GM12878 (cell line): ENCODE measurements at regions not wholly inside any gene's neighbourhood (a gene's known extent, or its start where the extent isn't known, plus 50 kb on each side); places are given as distances from the start of the nearest gene placed in this dataset.

Experiments used
- ATAC-seq: fragments of 200-7000 bp; cut with Tn5 transposase; 3 replicates; pipeline ENCODE4 v1.9.1; 2020; ENCODE audit warnings: mild to moderate bottlenecking, moderate library complexity
- BruUV-seq: library from RNA; stranded (reverse); fragments of 400-500 nt; replicated peaks from 2 replicates; lab custom pipeline; 2021; lab: Mats Ljungman, UMichigan
- CTCF ChIA-PET: fragments of 300-600 bp; sonication (Branson Sonifier 250); formaldehyde crosslinking; extraction: SDS; loops from one replicate; lab custom pipeline; 2021; ENCODE audit warnings: inconsistent platforms; lab: Yijun Ruan, JAX
- POLR2A ChIA-PET: fragments of 350-600 bp; formaldehyde crosslinking; extraction: SDS; loops from one replicate; lab custom pipeline; 2021; ENCODE audit warnings: inconsistent platforms; lab: Charles Lee
- RAD21 ChIA-PET: fragments of 300-600 bp; sonication (Branson Sonifier 250); formaldehyde crosslinking; loops from one replicate; lab custom pipeline; 2023; ENCODE audit warnings: antibody characterized with exemption; ENCODE audit not compliant: unreplicated experiment; lab: Charles Lee
- SMC1A ChIA-PET: fragments of 300-600 bp; sonication (Branson Sonifier 250); formaldehyde crosslinking; loops from one replicate; lab custom pipeline; 2023; ENCODE audit not compliant: unreplicated experiment, uncharacterized antibody; lab: Charles Lee
- DNase-seq: peaks from one replicate; pipeline ENCODE4 v3.0.0-alpha.2; 2011; ENCODE audit warnings: low read depth, low spot score
- FAIRE-seq: peaks from 3 replicates; lab custom pipeline; 2011; peaks lifted over from hg19 to GRCh38; lab: Jason Lieb, UNC
- H2AFZ ChIP-seq: 2 replicates; pipeline ENCODE4 v1.6.0; 2011; ENCODE audit warnings: low read depth, low read length, control low read depth; ENCODE audit not compliant: control insufficient read depth
- H3K27ac ChIP-seq: 2 replicates; pipeline ENCODE4 v1.5.1; 2011; ENCODE audit warnings: control low read depth; ENCODE audit not compliant: control insufficient read depth, insufficient read depth
- H3K27me3 ChIP-seq, 2 experiments: replicated peaks in 1 of 2; 2 replicates each; pipeline versions ENCODE4 v1.6.0 to v1.6.1; 2011; ENCODE audit warnings: low read length in 1 of 2; ENCODE audit not compliant: control insufficient read depth in 2 of 2, insufficient read depth in 2 of 2
- H3K36me3 ChIP-seq, 2 experiments: 2 replicates each; pipeline ENCODE4 v1.5.1; 2011; ENCODE audit warnings: low read length in 1 of 2; ENCODE audit not compliant: control insufficient read depth in 2 of 2, insufficient read depth in 2 of 2
- H3K4me1 ChIP-seq: 2 replicates; pipeline ENCODE4 v1.6.1; 2011; ENCODE audit warnings: mild to moderate bottlenecking, low read length, moderate library complexity, mixed read lengths; ENCODE audit not compliant: control insufficient read depth, insufficient read depth
- H3K4me2 ChIP-seq: 2 replicates; pipeline ENCODE4 v1.6.0; 2011; ENCODE audit warnings: control low read depth; ENCODE audit not compliant: control insufficient read depth, insufficient read depth
- H3K4me3 ChIP-seq: fragments of 200-600 bp; sonication (generic); 2 replicates; pipeline ENCODE4 v1.5.1; 2016
- H3K79me2 ChIP-seq: 2 replicates; pipeline ENCODE4 v1.6.0; 2011; ENCODE audit warnings: low read length; ENCODE audit not compliant: control insufficient read depth, insufficient read depth
- H3K9ac ChIP-seq: 2 replicates; pipeline ENCODE4 v1.8.0; 2011; ENCODE audit warnings: low read length, control low read depth, mixed read lengths; ENCODE audit not compliant: control insufficient read depth, insufficient read depth
- H3K9me3 ChIP-seq: replicated peaks from 3 replicates; pipeline ENCODE4 v1.5.1; 2011; ENCODE audit warnings: mild to moderate bottlenecking, low read length; ENCODE audit not compliant: control insufficient read depth, insufficient read depth
- H4K20me1 ChIP-seq: 2 replicates; pipeline ENCODE4 v1.6.0; 2011; ENCODE audit not compliant: control insufficient read depth, insufficient read depth
- ATF2 ChIP-seq: IDR thresholded peaks from 2 replicates; pipeline ENCODE4 v1.6.1; 2012; ENCODE audit warnings: low read length, inconsistent platforms
- BCL11A ChIP-seq: IDR thresholded peaks from 2 replicates; pipeline ENCODE4 v1.6.1; 2011; ENCODE audit warnings: low read depth, low read length
- CEBPB ChIP-seq, 2 experiments: fragments of 150-350 bp in 1 of 2; IDR thresholded peaks; 2 replicates each; pipeline ENCODE4 v1.6.1; 2012 to 2014; ENCODE audit warnings: low read depth in 2 of 2, low read length in 2 of 2, borderline replicate concordance in 1 of 2, inconsistent platforms in 1 of 2
- CTCF ChIP-seq, 3 experiments: IDR thresholded peaks in 2 of 3; conservative IDR thresholded peaks in 1 of 3; 2 replicates each; pipeline ENCODE4 v1.5.1; 2011; ENCODE audit warnings: low read depth in 3 of 3, low read length in 3 of 3, mild to moderate bottlenecking in 3 of 3, control low read depth in 2 of 3, moderate library complexity in 2 of 3, inconsistent platforms in 1 of 3, mixed read lengths in 1 of 3; ENCODE audit not compliant: control insufficient read depth in 2 of 3, insufficient read depth in 1 of 3; ENCODE audit errors: extremely low read depth in 1 of 3
- E2F4 ChIP-seq: IDR thresholded peaks from 2 replicates; pipeline ENCODE4 v1.6.1; 2012; ENCODE audit warnings: low read depth, low read length, improper control_type of control experiment
- MTA3 ChIP-seq: IDR thresholded peaks from 2 replicates; pipeline ENCODE4 v1.6.1; 2012; ENCODE audit warnings: low read length, inconsistent platforms, borderline replicate concordance
- NFIC ChIP-seq: IDR thresholded peaks from 2 replicates; pipeline ENCODE4 v1.6.1; 2012; ENCODE audit warnings: low read depth, mild to moderate bottlenecking, inconsistent platforms, low read length, moderate library complexity
- NFYA ChIP-seq: IDR thresholded peaks from 2 replicates; pipeline ENCODE4 v1.6.1; 2011; ENCODE audit warnings: low read depth, mild to moderate bottlenecking, low read length, improper control_type of control experiment, borderline replicate concordance
- NFYB ChIP-seq: IDR thresholded peaks from 2 replicates; pipeline ENCODE4 v1.6.1; 2011; ENCODE audit warnings: low read depth, mild to moderate bottlenecking, low read length, improper control_type of control experiment, moderate library complexity; ENCODE audit not compliant: insufficient read depth
- SPI1 ChIP-seq: IDR thresholded peaks from 2 replicates; pipeline ENCODE4 v1.6.1; 2011; ENCODE audit warnings: low read depth, mild to moderate bottlenecking, low read length, moderate library complexity, borderline replicate concordance; ENCODE audit not compliant: insufficient read depth
- SREBF1 ChIP-seq: IDR thresholded peaks from 2 replicates; pipeline ENCODE4 v1.6.1; 2012; ENCODE audit warnings: mild to moderate bottlenecking, low read length
- TCF7 ChIP-seq: IDR thresholded peaks from 2 replicates; pipeline ENCODE4 v1.6.1; 2014; ENCODE audit warnings: antibody characterized with exemption, borderline replicate concordance
- ZNF384 ChIP-seq: IDR thresholded peaks from 2 replicates; pipeline ENCODE4 v1.6.1; 2012; ENCODE audit warnings: low read depth, mild to moderate bottlenecking, low read length, improper control_type of control experiment, borderline replicate concordance
- WGBS: methylation state at CpG from one replicate; pipeline ENCODE4 v1.1.6; 2016; ENCODE audit warnings: low lambda C conversion rate; ENCODE audit not compliant: insufficient replicate concordance, insufficient coverage; ENCODE audit errors: missing lambda C conversion rate; 5-methylcytosine and 5-hydroxymethylcytosine counted together
- in situ Hi-C: fragments of 300-500 bp; cut with MboI; formaldehyde crosslinking; loops from 9 replicates; pipeline ENCODE4 v1.14.3; 2018; ENCODE audit warnings: mixed read lengths
- intact Hi-C: fragments of 100-400 bp; cut with micrococcal nuclease; formaldehyde crosslinking; loops from one replicate; pipeline ENCODE4 v1.14.2; 2022; ENCODE audit not compliant: unreplicated experiment

GRCh38 chr1:99532276-99532580, 113.7 kb upstream of the PALMD start:
- ChIA-PET POLR2A (no interaction called here), RAD21 (no interaction called here), CTCF (interaction anchor here (1.8 kb wide), 1 partner anchor 28 kb away, joined by 6 read pairs; no protein-coding TSS in a partner anchor), SMC1A (interaction anchor here (0.8 kb wide), 1 partner anchor 12 kb away, joined by 4 read pairs; no protein-coding TSS in a partner anchor)
- no TSS peak for BruUV-seq
- DNase-seq (no peak), FAIRE-seq (no peak), ATAC-seq (no peak)
- WGBS = 33% methylated on average over 1 of the region's 1 CpG
- Histone ChIP-seq H3K9ac (no peak overlapping the region), H3K4me1 (no peaks in the 10 kb centered on the region), H3K36me3 (no peaks in the 10 kb centered on the region), H3K4me3 (no peak overlapping the region), H3K9me3 (no peaks in the 10 kb centered on the region), H3K27me3 (no peaks in the 10 kb centered on the region; a peak in 1 of 4 replicates), H3K4me2 (no peak overlapping the region), H3K27ac (no peak overlapping the region), H4K20me1 (no peaks in the 10 kb centered on the region), H3K79me2 (no peaks in the 10 kb centered on the region), H2AFZ (no peak overlapping the region)
- in situ Hi-C loops = no loop called here
- intact Hi-C loops = no loop called here
- TF ChIP-seq NFYA = no peak

- Histone ChIP-seq H3K36me3 (no peaks in the 10 kb centered on the region), H3K9ac (no peak overlapping the region)
- WGBS = 29% methylated on average over 9 of the region's 9 CpGs
- TF ChIP-seq SREBF1 = no peak
- no peak for TF ChIP-seq NFIC
- no peak for TF ChIP-seq ATF2
- no peak for TF ChIP-seq TCF7
- no peak for TF ChIP-seq CEBPB (IDR thresholded peaks at IDR 0.05; ENCODE audit: borderline replicate concordance in 1 of 2, low read depth in 2 of 2, low read length in 2 of 2)
- TF ChIP-seq ZNF384 = no peak
- TF ChIP-seq E2F4 = no peak
- TF ChIP-seq SPI1 = no peak
- TF ChIP-seq NFYB = no peak
- TF ChIP-seq CTCF (IDR thresholded peaks at IDR 0.05 in 2 of 3, conservative IDR thresholded peaks at IDR 0.05 in 1 of 3; ENCODE audit: control insufficient read depth in 2 of 3, extremely low read depth in 1 of 3, insufficient read depth in 1 of 3, low read depth in 3 of 3, low read length in 3 of 3) = no peak
- TF ChIP-seq MTA3 = no peak
- no peak for TF ChIP-seq BCL11A
Observed at GRCh38 chr1:99533909-99534637, 111.8 kb upstream of the PALMD start.

More at GRCh38 chr1:99533909-99534637, 111.8 kb upstream of the PALMD start:
- Histone ChIP-seq H3K4me1 (no peaks in the 10 kb centered on the region), H3K79me2 (no peaks in the 10 kb centered on the region), H3K27ac (no peak overlapping the region), H3K4me2 (no peak overlapping the region), H3K4me3 (no peak overlapping the region), H3K9me3 (no peaks in the 10 kb centered on the region), H2AFZ (no peak overlapping the region), H3K27me3 (no peaks in the 10 kb centered on the region; a peak in 1 of 4 replicates), H4K20me1 (no peaks in the 10 kb centered on the region)
- in situ Hi-C loops (no loop called here), intact Hi-C loops (no loop called here)
- RAD21 ChIA-PET = no interaction called here
- ATAC-seq (no peak), FAIRE-seq (no peak), DNase-seq (no peak)
- POLR2A ChIA-PET = no interaction called here
- CTCF ChIA-PET = no interaction called here
- SMC1A ChIA-PET = no interaction called here
- no TSS peak for BruUV-seq
